Mononuclear cell (primary cell): ENCODE measurements at regions not wholly inside any gene's neighbourhood (a gene's known extent, or its start where the extent isn't known, plus 50 kb on each side); places are given as distances from the start of the nearest gene placed in this dataset.

Experiments
- H3K27me3 ChIP-seq: 2 replicates; pipeline ENCODE4 v1.6.0; 2011; ENCODE audit warnings: low read length, control low read depth; ENCODE audit not compliant: insufficient read depth
- H3K4me1 ChIP-seq: 2 replicates; pipeline ENCODE4 v1.5.1; 2011; ENCODE audit warnings: mild to moderate bottlenecking, low read length, control low read depth; ENCODE audit not compliant: insufficient read depth
- H3K4me3 ChIP-seq: 2 replicates; pipeline ENCODE4 v1.5.1; 2011; ENCODE audit warnings: mild to moderate bottlenecking, low read length, moderate library complexity
- H3K9me3 ChIP-seq: 2 replicates; pipeline ENCODE4 v1.5.1; 2011; ENCODE audit warnings: low read depth, mild to moderate bottlenecking, control low read depth, low read length

DNA sequence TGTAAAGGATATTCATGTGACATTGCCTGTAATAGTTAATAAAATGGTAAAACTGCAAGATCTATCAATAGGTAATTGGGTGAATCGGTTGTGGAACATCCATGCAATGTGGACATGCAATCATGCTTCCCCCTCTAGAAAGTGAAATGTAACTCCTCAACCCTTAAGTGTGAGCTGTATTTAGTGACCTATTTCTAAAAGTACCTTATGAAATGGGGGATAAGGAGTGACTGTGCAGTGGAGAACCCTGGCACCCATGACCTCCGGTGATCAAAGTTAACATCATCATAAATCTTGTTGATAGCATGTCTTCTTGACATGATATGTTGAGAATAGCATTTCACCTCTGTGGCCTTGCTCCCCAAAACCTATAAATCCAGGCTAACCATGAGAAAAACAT lies 53.6 kb upstream of the PPARGC1A start:
- Histone ChIP-seq H3K4me1 (peaks cover 16% of the 10 kb centered on the region), H3K9me3 (no peaks in the 10 kb centered on the region), H3K27me3 (no peaks in the 10 kb centered on the region), H3K4me3 (no peak overlapping the region)

DNA sequence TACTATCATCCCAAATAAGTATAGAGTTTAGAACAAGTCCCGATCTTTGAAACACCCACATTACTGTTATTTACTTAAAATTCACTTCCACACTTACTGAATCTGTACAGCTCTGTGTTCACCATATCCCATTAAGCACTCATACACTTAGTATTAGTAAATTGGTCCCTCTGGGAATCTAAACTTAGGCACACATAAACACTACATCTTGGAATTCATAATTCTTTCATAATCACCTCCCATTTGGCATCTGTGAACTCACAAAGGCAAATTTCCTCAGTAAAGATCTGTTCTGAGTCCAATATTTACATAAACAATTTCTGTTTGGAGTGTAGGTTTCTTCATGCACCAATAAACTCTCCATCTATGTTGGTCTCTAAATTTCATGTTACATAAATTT lies 52.6 kb upstream of the PPARGC1A start:
- Histone ChIP-seq H3K4me3 (no peak overlapping the region), H3K4me1 (peaks cover 16% of the 10 kb centered on the region), H3K9me3 (no peaks in the 10 kb centered on the region), H3K27me3 (no peaks in the 10 kb centered on the region)
